UCSD-AML1 (cell line): ENCODE measurements at regions not wholly inside any gene's neighbourhood (a gene's known extent, or its start where the extent isn't known, plus 50 kb on each side); places are given as distances from the start of the nearest gene placed in this dataset.
"Not testable (repeated sequence)": the region's sequence is repeated elsewhere in the genome, so short reads cannot be mapped to it uniquely, and the experiment has no call there.

Source experiments
- DNase-seq: peaks from one replicate; lab custom pipeline; 2025; ENCODE audit not compliant: unreplicated experiment; lab: John Stamatoyannopoulos, UW

- DNase-seq = no peak
These were observed 673.1 kb downstream of the HTR1B start for GRCh38 chr6:76790045-76790796.

GRCh38 chr6:76789580-76789979 lies 673.7 kb downstream of the HTR1B start:
- no peak for DNase-seq

DNA sequence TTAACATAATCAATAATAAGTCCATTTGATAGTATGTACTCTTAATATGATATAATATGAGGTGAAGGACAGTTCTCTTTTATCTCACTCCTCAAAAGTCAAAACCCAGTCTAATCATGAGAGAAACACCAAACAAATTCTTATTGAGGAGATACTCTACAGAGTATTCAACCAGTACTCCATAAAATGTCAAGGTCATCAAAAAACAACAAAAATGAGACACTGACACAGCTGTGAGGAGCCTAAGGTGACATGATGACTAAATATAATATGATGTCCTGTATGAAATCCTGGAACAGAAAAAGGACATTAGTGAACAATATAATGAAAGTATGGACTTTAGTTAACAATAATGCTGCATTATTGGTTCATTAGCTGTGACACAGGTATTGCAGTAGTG lies 675.1 kb downstream of the HTR1B start:
- no peak for DNase-seq

- DNase-seq = no peak
These were observed 684.2 kb downstream of the HTR1B start for GRCh38 chr6:76779068-76779467.

GRCh38 chr6:76776876-76777275 lies 686.4 kb downstream of the HTR1B start:
- no peak for DNase-seq

GRCh38 chr6:76774781-76775384 lies 688.4 kb downstream of the HTR1B start:
- DNase-seq = no peak

GRCh38 chr6:76772951-76773350 lies 690.3 kb downstream of the HTR1B start:
- DNase-seq = no peak

DNA sequence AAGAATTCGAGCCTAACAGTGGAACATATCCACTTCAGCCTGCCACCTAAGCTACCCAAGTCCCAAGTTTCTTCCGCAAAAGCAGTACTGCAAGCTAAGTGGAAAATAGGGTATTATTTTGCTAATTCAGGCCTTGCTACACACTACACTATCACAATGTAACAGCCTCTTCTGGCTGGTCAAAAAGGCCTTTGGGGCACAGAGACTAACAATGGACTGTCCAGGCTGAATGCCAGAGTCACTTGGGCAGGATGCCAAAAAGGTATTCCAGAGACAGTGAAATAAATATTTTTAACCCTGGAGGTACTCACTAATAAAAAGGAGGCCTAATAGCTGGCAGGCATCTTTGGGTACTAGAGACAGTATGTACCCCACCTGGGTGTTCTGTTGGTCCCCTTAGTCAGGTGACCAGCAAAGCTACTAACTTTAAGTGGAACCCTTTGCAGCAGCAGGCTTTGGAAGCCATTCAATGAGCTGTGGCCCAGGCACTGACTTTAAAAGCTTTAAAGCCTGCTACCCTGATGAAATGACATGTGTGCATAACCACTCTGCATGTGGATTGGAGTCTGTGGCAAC lies 692.1 kb downstream of the HTR1B start:
- no peak for DNase-seq

DNA sequence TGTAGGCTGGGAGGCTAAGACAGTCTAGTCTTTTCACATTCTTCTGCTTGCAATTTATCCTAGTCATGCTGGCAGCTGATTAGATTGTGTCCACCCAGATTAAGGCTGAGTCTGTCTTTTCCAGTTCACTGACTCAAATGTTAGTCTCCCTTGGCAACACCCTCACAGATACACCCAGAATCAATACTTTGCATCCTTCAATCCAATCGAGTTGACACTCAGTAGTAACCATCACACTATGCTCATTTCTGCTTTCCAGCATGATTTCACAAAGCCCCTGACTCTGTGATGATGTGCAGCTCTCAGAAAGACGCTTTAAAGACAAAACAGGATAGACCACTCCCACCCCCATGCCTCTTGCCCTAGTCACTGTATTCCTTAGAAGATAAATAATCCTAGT lies 693.0 kb downstream of the HTR1B start:
- no peak for DNase-seq

DNA sequence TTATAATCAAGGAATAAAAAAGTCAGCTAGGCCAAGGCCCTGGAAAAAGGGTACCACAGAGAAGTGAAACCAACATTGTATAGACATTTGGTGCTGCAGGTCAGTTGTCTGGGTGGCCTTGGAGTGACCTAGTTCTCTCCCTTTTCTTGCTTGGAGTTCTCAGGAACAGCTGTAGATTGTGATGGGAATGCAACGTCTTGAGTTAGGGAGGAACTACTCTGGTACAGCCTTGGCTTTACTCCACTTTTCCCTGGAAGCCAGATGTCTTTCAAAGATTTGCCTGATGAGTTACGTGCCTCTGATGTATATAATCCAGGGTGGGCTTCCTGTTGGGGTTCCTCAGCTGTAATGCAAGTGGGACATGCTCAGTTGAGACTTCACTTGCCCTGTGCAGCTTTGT lies 694.7 kb downstream of the HTR1B start:
- no peak for DNase-seq

- DNase-seq = no peak
These were observed 691.6 kb upstream of the IMPG1 start for GRCh38 chr6:76764057-76764456.

GRCh38 chr6:76752841-76753240 lies 680.4 kb upstream of the IMPG1 start:
- no peak for DNase-seq

- DNase-seq = not testable (repeated sequence)
These were observed 672.9 kb upstream of the IMPG1 start for GRCh38 chr6:76745388-76745787.

DNA sequence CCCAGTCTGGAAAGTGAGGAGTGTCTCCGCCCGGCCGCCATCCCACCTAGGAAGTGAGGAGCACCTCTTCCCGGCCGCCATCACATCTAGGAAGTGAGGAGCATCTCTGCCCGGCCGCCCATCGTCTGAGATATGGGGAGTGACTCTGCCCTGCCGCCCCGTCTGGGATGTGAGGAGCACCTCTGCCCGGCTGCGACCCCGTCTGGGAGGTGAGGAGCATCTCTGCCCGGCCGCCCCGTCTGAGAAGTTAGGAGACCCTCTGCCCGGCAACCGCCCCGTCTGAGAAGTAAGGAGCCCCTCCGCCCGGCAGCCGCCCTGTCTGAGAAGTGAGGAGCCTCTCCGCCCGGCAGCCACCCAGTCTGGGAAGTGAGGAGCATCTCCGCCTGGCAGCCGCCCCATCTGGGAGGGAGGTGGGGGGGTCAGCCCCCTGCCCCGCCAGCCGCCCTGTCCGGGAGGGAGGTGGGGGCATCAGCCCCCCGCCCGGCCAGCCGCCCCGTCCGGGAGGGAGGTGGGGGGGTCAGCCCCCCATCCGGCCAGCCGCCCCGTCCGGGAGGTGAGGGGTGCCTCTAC lies 671.8 kb upstream of the IMPG1 start:
- not testable (repeated sequence) for DNase-seq

GRCh38 chr6:76742919-76743318 lies 670.5 kb upstream of the IMPG1 start:
- no peak for DNase-seq

GRCh38 chr6:76719449-76719848 lies 647.0 kb upstream of the IMPG1 start:
- DNase-seq = no peak

DNA sequence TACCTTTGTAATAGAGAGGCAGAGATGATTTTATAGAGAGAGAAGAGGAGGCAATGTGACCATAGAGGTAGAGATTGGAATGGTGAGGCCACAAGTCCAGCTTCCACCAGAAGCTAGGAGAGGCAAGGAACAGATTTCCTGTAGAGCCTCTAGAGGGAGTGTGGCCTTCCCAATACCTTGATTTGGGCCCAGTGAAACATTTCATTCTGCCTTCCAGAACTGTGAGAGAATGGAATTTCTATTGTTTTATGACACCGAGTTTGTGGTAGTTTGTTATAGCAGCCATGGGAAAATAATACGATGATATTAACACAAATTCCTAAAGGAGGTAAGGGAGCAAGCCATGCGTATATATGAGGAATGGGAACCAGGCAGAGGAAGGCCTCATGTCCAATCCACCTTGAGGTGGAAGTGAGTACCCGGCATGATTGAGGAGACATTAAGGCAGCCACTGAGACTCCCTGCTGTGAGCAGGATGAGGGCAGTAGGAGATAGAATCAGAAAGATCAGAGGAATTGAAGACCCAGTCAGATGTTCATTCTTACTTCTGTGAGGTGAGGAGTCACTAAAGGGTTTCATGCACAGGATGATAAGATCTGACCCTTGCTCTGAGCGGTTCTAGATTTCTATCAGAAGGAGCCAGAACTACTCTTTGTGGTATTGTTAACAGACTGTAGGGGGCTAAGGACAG lies 636.3 kb upstream of the IMPG1 start:
- no peak for DNase-seq

- DNase-seq = no peak
These were observed 635.2 kb upstream of the IMPG1 start for GRCh38 chr6:76707630-76708029.

- no peak for DNase-seq
These were observed 634.2 kb upstream of the IMPG1 start for GRCh38 chr6:76706631-76707030.

DNA sequence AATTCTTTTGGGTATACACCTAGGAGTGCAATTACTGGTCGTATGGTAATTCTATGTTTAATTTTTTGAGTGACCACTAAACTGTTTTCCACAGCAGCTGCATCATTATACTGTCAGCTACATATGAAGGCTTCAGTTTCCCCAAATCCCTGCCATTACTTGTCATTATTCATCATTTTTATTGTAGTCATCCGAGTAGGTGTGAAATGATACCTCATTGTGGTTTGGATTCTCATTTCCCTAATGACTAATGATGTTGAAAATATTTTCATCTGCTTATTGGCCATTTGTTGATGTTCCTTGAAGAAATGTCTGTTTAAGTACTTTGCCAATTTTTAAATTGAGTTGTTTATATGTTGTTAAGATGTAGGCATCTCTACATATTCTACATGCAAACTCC lies 633.6 kb upstream of the IMPG1 start:
- DNase-seq = no peak

- no peak for DNase-seq
These were observed 631.3 kb upstream of the IMPG1 start for GRCh38 chr6:76703786-76704185.

- no peak for DNase-seq
These were observed 630.8 kb upstream of the IMPG1 start for GRCh38 chr6:76703285-76703684.
